Activated T-cell treated with anti-CD3 and anti-CD28 coated beads, Interleukin-2, amount 50 U/mL, for 4 hours (primary cell): ENCODE measurements at regions not wholly inside any gene's neighbourhood (a gene's known extent, or its start where the extent isn't known, plus 50 kb on each side); places are given as distances from the start of the nearest gene placed in this dataset.
A peak's percentile ranks its signal among the peaks of the same experiment; 100 is the strongest.
"Not testable (repeated sequence)": the region's sequence is repeated elsewhere in the genome, so short reads cannot be mapped to it uniquely, and the experiment has no call there.

ENCODE experiments used
- ATAC-seq, 2 donors: fragments of 200-7000 bp; cut with Tn5 transposase; one replicate each; pipeline ENCODE4 v1.10.0; 2021
- DNase-seq: peaks from one replicate; pipeline ENCODE4 v3.0.0-alpha.2; 2020
- H3K27me3 Mint-ChIP-seq: one replicate; pipeline ENCODE4 v1.8.0; 2021; ENCODE audit warnings: low read depth, mixed read lengths
- H3K36me3 Mint-ChIP-seq: one replicate; pipeline ENCODE4 v1.8.0; 2022; ENCODE audit warnings: mixed read lengths; ENCODE audit not compliant: insufficient read depth
- H3K4me1 Mint-ChIP-seq: one replicate; pipeline ENCODE4 v1.8.0; 2021; ENCODE audit warnings: low read depth, mixed read lengths
- H3K4me3 Mint-ChIP-seq: one replicate; pipeline ENCODE4 v1.8.0; 2021; ENCODE audit warnings: mild to moderate bottlenecking, moderate library complexity, mixed read lengths
- H3K9me3 Mint-ChIP-seq: one replicate; pipeline ENCODE4 v1.8.0; 2021; ENCODE audit warnings: mixed read lengths

DNA sequence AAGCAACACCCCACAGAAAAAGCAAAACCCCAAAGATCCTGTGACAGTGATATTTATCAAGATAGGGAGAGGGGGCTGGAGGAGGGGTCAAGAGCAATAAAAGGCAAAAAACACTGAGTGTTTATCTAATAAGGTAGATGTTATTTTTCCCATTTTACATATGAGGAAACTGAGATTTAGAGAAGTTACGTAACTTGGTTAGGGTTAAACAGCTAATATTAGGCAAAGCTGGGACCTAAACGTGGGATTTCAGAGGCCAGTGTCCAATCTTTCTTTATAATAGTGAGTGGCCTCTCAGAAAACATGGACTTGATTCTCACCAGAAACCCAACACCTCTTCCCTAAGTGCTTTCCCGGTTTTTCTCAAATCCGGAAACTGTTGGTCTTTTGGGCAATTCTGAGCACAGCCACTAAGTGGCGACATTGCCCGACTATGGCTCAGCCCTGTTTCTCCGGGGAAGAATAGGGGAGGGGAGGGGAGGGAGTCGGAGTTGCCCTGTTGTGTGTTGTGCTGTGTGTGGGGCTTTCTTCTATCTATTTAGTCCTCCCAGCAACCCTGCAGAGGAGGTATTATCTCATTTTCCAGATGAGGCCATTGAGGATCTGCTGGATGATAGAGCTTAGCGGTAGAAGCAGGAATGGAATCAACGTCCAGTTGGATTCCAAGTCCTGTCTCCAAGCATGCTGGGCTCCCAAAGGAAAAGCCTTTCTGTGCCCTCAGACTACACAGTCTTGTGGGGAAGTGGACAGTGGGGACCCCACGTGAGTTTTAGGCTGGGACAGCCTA lies 58.7 kb upstream of the ETV3 start:
- not testable (repeated sequence) for H3K4me1 Mint-ChIP-seq, H3K36me3 Mint-ChIP-seq, H3K4me3 Mint-ChIP-seq, H3K9me3 Mint-ChIP-seq, DNase-seq, ATAC-seq
- H3K27me3 Mint-ChIP-seq, result peaks cover 33% of the 10 kb centered on the region

DNA sequence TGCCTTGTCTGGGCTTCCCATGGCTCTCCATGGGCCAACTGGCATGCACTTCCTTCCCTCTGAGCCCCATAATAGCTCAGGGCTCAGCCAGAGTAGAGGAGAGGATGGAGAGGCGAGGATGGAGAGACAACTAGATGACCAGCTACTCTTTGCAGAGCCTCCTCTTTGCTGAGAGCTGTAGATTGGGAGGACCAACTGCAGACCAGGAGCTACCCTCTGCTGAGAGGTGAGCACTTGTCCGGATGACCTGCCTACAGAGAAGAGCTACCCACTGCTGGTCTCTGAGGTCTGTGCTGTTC lies 58.0 kb upstream of the ETV3 start:
- Mint-ChIP-seq H3K4me1 (peaks cover 5% of the 10 kb centered on the region), H3K36me3 (no peaks in the 10 kb centered on the region), H3K4me3 (no peak overlapping the region), H3K27me3 (peaks cover 31% of the 10 kb centered on the region), H3K9me3 (no peaks in the 10 kb centered on the region)
- DNase-seq (no peak), ATAC-seq (no peak)

DNA sequence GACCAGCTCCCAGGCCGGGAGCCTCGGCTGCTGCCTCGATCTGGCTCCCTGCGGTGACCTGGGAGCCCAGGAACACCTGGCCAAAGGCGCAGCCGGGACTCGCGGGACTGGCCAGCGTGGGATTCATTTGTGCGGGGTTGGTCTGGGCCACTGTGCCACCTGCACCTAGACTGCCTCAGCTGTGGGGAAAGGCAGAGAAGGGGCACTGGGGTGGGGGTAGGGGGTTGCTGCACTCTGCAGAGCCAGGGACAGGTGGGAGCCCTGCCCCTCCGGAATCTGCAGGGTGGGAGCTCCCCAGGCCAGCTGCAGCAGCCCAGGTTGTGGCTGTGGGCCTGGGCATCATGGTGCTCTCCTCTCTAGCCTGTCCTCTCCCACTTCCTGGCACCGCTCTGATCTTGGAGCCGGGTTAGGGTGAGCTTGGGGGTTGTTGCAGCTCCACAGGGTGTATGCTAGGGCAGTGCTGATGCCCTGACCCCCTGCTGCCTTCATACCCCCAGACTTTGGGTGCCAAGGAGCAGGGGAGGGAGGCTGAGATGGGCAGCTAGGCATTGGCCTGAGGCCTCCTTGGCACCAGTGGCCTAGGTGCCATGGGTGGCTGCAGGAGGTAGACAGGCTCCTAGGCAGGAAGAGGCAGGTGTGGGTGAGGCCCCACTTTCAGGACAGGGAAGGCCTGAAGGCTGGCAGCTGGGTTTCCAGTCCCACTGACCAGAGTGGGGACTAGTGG lies 57.5 kb upstream of the ETV3 start:
- ATAC-seq (no peak), DNase-seq (no peak)
- Mint-ChIP-seq H3K36me3 (no peaks in the 10 kb centered on the region), H3K27me3 (peaks cover 32% of the 10 kb centered on the region), H3K4me1 (peaks cover 5% of the 10 kb centered on the region), H3K4me3 (no peak overlapping the region), H3K9me3 (no peaks in the 10 kb centered on the region)

DNA sequence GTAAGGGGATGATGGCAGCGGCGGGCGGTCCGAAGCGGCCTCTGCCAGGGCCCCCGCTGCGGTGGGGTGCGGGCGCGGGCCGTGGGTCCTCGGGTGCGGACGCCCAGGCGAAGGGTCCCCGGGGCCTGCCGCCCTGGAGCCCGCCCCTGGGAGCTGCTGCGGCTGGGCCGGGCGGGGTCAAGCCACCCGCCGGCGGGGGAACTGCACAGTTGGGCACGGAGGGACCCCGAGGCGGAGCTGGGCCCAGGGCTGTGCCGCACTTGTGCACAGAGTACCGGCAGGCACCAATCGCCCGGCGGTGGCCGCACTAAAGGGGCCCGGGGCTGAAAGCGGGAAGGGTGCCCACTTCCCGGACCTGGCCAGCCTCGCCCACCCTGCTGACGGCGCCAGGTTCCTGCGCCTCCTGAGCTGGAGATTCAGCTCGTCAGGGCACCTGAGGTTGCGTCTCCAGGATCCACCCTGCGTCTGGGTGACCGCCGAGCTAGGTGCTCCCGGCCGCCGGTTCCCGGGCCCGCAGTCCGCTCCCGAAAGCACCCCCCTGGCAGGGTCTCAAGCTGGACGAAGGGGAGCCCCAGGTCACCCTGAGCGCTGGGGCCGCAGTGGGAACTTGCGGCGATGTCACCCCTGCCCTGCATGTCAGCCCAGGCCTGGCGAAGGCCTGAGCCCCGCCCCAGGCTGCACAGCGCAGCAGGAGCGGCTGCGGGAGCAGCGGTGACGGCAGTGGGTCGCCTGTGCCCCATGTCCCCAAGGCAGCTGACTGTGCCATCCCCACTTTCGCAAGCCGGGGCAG lies 56.7 kb upstream of the ETV3 start:
- Mint-ChIP-seq H3K9me3 (no peaks in the 10 kb centered on the region), H3K4me1 (peaks cover 5% of the 10 kb centered on the region), H3K36me3 (no peaks in the 10 kb centered on the region), H3K4me3 (no peak overlapping the region), H3K27me3 (peaks cover 35% of the 10 kb centered on the region)
- DNase-seq (no peak), ATAC-seq (no peak)

DNA sequence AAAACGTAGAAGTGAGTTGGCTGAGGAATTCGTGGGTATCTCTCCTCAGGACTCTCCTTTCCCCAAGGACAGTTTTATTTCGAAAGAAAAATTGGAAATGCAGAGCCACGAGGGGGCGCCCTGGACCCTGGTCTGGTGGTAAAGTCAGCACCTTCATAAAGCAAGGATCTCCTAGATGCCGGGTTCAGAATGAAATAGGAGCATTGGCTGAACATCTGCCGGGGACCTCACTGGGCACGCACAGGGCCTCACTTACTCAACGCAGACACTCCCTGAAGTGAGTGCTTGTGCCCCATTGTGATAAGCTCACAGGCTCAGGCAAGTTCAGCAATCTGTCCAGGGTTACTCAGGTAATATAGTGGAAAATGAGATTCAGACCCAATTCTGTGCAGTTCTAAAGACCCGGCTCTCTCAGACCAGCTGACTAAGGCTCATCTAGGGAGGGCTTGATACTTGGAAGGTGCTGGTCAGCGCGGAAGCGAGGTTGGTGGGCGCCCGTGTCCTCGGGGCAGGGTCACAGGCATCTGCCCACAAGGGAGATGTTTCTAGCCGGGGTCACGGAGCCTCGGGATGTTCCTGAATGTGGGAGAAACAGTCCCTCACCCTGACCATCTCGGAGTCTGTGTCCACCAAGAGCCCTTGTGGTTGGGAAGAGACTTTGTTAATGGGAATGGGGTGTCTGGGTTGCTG lies 55.7 kb upstream of the ETV3 start:
- H3K4me1 Mint-ChIP-seq, result peaks cover 5% of the 10 kb centered on the region
- H3K4me3 Mint-ChIP-seq, result no peak overlapping the region
- DNase-seq (peak; percentile 36), ATAC-seq (peak in 1 of 2 donors; percentile 25)
- H3K27me3 Mint-ChIP-seq, result peaks cover 40% of the 10 kb centered on the region
- H3K9me3 Mint-ChIP-seq, result no peaks in the 10 kb centered on the region
- H3K36me3 Mint-ChIP-seq, result no peaks in the 10 kb centered on the region

DNA sequence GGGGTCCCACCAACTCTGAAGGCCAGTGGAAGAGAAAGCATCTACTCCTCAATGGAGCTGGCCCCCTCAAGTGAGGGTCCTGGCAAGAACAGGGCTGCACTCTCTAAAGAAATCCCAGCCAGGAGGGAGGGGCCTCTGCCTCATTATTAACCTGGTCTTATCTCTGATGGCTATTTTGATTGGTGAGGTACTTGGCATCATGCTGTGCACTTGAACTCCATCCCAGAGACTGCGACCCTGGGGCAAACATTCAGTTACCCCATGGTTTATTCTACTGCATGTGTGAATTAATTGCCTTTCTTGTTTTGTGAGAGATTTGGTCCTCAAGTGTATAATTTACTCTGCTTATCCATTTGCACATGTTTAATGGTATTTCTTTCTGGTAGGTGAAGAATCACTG lies 55.0 kb upstream of the ETV3 start:
- Mint-ChIP-seq H3K4me3 (no peak overlapping the region), H3K27me3 (peaks cover 44% of the 10 kb centered on the region), H3K4me1 (peaks cover 5% of the 10 kb centered on the region), H3K9me3 (no peaks in the 10 kb centered on the region), H3K36me3 (no peaks in the 10 kb centered on the region)
- ATAC-seq (no peak), DNase-seq (no peak)

DNA sequence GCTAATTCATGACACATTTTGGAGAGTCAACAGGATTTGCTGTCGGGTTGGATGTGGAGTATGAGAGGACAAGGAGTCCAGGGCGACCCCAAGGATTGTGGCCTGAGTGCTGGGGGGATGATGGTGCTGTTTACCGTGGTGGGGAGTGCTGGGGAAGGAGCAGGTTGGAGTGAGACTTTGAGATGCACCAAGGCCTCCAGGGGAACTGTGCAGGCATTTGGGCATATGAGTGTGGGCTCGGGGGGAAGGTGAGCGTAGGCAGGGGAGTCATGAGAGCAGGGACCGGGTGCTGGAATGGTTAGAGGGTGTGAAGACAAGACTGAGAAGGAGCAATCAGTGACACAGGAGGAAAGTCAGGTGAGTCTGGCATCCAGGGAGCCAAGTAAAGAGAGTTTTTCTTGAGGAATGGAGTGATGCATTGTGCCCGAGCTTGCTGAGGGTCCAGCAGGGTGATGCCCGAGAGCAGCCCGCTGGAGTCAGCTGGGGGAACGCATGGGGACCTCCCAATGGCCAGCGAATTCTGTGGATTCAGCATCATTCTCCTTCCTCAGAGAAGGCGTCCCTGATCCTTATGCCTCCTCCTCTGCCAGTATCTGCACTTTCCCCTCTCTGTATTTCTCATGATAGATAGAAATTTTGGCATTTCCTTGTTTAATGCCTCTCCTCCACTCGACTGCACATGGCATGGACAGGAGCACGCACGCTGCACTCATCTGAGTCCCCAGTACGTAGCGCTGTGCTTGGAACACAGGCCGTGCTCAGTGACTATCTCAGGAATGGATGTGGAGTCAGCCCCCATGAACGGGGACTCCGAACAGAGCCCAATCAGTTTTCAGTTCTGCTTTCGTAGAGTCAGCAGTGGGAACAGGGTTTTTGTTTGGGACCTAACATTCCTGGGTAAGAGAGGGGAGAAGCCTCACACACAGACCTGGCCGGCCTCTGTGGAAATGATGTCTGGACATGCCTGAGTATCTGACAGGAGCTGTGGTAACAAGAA lies 52.1 kb upstream of the ETV3 start:
- no peaks in the 10 kb centered on the region for H3K36me3 Mint-ChIP-seq
- H3K27me3 Mint-ChIP-seq, result peaks cover 45% of the 10 kb centered on the region
- H3K4me1 Mint-ChIP-seq, result peaks cover 5% of the 10 kb centered on the region
- no peak overlapping the region for H3K4me3 Mint-ChIP-seq
- H3K9me3 Mint-ChIP-seq, result no peaks in the 10 kb centered on the region
- DNase-seq (no peak), ATAC-seq (no peak)

DNA sequence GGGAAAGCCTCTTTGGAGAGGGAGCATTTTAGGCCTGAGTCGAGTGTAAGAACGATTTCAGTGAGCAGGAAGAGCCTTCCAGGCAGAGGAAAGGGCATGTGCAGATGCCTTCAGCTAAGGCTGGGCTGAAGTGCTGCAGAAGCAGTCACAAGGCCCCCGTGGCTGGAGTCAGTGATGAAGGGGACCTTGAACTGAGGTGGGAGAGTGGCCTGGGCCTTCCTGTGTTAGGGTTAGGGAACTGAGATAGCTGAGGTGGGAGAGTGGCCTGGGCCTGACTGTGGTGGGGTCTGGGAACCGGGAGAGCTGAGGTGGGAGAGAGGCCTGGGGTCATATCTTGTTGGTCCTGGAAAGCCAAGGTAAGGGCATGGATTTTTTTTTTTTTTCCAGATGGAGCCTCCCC lies 50.9 kb upstream of the ETV3 start:
- Mint-ChIP-seq H3K36me3 (no peaks in the 10 kb centered on the region), H3K4me3 (no peak overlapping the region), H3K9me3 (no peaks in the 10 kb centered on the region), H3K27me3 (peaks cover 45% of the 10 kb centered on the region), H3K4me1 (peaks cover 3% of the 10 kb centered on the region)
- ATAC-seq, result no peak
- no peak for DNase-seq
